Liver (tissue), 3 donors: ENCODE measurements at regions not wholly inside any gene's neighbourhood (a gene's known extent, or its start where the extent isn't known, plus 50 kb on each side); places are given as distances from the start of the nearest gene placed in this dataset.
"Not testable (repeated sequence)": the region's sequence is repeated elsewhere in the genome, so short reads cannot be mapped to it uniquely, and the experiment has no call there.

Experiments used
- EGR1 ChIP-seq, 2 donors: IDR thresholded peaks; 2 replicates each; pipeline ENCODE4 v1.6.1; 2016 to 2018; ENCODE audit warnings: antibody characterized with exemption in 2 of 2, low read depth in 2 of 2
- RXRA ChIP-seq, 2 donors: IDR thresholded peaks; 2 replicates each; pipeline ENCODE4 v1.6.1; 2017 to 2018; ENCODE audit warnings: antibody characterized with exemption in 2 of 2, mild to moderate bottlenecking in 1 of 2
- SP1 ChIP-seq: IDR thresholded peaks from 2 replicates; pipeline ENCODE4 v1.6.1; 2018; ENCODE audit warnings: antibody characterized with exemption, mild to moderate bottlenecking
- TAF1 ChIP-seq: conservative IDR thresholded peaks from 2 replicates; pipeline ENCODE4 v1.6.1; 2016; ENCODE audit warnings: antibody characterized with exemption, mild to moderate bottlenecking
- YY1 ChIP-seq: IDR thresholded peaks from 2 replicates; pipeline ENCODE4 v1.6.1; 2016; ENCODE audit warnings: antibody characterized with exemption, mild to moderate bottlenecking
- TF ChIP-seq, protein P1 (sequence below): fragments of 150-350 bp; IDR thresholded peaks from 2 replicates; pipeline ENCODE4 v1.5.1; 2017; ENCODE audit warnings: improper control_type of control experiment, low read depth, low read length; ENCODE audit not compliant: missing input control
- TF ChIP-seq, protein P2 (sequence below): IDR thresholded peaks from 2 replicates; pipeline ENCODE4 v1.6.1; 2016; ENCODE audit warnings: antibody characterized with exemption, mild to moderate bottlenecking
- donor health status: healthy.
- donor health status: healthy.

DNA sequence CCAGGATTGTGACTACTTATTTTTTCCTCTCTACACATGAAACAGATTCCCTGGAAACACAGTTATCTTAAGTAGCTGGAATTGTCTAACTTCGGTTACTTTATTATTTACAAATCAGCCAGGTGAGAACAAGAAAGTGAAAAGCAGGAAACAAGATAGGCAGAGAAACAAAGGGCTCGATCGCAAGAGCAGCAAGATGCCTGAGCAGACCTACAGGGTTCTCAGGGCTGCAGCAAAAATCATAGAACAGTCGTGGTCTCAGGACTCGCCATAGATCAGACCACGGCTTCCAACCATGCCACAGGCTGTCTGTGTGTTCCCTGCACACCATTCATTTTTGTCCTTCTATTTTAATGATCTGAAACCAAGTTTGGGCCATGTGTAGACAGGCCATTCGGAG lies 186.2 kb upstream of the NOTCH2NLA start:
- TF ChIP-seq, protein P1, sequence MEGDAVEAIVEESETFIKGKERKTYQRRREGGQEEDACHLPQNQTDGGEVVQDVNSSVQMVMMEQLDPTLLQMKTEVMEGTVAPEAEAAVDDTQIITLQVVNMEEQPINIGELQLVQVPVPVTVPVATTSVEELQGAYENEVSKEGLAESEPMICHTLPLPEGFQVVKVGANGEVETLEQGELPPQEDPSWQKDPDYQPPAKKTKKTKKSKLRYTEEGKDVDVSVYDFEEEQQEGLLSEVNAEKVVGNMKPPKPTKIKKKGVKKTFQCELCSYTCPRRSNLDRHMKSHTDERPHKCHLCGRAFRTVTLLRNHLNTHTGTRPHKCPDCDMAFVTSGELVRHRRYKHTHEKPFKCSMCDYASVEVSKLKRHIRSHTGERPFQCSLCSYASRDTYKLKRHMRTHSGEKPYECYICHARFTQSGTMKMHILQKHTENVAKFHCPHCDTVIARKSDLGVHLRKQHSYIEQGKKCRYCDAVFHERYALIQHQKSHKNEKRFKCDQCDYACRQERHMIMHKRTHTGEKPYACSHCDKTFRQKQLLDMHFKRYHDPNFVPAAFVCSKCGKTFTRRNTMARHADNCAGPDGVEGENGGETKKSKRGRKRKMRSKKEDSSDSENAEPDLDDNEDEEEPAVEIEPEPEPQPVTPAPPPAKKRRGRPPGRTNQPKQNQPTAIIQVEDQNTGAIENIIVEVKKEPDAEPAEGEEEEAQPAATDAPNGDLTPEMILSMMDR, result not testable (repeated sequence)
- TF ChIP-seq EGR1 (IDR thresholded peaks at IDR 0.05; ENCODE audit: low read depth in 2 of 2); SP1; YY1; TAF1; RXRA (IDR thresholded peaks at IDR 0.05): not testable (repeated sequence)
- TF ChIP-seq, protein P2, sequence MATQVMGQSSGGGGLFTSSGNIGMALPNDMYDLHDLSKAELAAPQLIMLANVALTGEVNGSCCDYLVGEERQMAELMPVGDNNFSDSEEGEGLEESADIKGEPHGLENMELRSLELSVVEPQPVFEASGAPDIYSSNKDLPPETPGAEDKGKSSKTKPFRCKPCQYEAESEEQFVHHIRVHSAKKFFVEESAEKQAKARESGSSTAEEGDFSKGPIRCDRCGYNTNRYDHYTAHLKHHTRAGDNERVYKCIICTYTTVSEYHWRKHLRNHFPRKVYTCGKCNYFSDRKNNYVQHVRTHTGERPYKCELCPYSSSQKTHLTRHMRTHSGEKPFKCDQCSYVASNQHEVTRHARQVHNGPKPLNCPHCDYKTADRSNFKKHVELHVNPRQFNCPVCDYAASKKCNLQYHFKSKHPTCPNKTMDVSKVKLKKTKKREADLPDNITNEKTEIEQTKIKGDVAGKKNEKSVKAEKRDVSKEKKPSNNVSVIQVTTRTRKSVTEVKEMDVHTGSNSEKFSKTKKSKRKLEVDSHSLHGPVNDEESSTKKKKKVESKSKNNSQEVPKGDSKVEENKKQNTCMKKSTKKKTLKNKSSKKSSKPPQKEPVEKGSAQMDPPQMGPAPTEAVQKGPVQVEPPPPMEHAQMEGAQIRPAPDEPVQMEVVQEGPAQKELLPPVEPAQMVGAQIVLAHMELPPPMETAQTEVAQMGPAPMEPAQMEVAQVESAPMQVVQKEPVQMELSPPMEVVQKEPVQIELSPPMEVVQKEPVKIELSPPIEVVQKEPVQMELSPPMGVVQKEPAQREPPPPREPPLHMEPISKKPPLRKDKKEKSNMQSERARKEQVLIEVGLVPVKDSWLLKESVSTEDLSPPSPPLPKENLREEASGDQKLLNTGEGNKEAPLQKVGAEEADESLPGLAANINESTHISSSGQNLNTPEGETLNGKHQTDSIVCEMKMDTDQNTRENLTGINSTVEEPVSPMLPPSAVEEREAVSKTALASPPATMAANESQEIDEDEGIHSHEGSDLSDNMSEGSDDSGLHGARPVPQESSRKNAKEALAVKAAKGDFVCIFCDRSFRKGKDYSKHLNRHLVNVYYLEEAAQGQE, result not testable (repeated sequence)
